ENCODE measurements at regions not wholly inside any gene's neighbourhood (a gene's known extent, or its start where the extent isn't known, plus 50 kb on each side); places are given as distances from the start of the nearest gene placed in this dataset.

DNA sequence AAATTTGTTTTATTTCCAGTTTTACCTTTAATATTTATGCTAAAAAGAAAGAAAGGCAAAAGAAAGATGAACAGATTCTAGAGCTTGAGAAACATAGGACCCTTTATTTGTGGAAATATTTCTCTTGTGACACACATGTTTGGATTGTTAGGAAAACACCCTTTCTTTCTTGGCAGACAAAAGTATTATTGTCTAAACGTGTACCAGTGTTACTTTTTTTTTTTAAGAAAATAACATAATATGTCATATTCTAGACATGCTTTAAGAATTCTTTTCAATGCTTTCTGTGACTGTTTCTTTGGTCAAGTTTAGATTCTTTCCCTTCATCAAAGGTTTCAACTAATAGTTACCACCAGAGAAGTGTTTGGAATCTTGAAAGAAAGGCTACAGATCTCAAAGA is 183.4 kb upstream of the CNR1 start:
- TF ChIP-seq, protein P1, sequence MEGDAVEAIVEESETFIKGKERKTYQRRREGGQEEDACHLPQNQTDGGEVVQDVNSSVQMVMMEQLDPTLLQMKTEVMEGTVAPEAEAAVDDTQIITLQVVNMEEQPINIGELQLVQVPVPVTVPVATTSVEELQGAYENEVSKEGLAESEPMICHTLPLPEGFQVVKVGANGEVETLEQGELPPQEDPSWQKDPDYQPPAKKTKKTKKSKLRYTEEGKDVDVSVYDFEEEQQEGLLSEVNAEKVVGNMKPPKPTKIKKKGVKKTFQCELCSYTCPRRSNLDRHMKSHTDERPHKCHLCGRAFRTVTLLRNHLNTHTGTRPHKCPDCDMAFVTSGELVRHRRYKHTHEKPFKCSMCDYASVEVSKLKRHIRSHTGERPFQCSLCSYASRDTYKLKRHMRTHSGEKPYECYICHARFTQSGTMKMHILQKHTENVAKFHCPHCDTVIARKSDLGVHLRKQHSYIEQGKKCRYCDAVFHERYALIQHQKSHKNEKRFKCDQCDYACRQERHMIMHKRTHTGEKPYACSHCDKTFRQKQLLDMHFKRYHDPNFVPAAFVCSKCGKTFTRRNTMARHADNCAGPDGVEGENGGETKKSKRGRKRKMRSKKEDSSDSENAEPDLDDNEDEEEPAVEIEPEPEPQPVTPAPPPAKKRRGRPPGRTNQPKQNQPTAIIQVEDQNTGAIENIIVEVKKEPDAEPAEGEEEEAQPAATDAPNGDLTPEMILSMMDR (conservative IDR thresholded peaks at IDR 0.05 in 1 of 2, IDR thresholded peaks at IDR 0.05 in 1 of 2; ENCODE audit: low read depth in 1 of 2, low read length in 2 of 2) = no peak
- TF ChIP-seq EZH2 (IDR thresholded peaks at IDR 0.05; ENCODE audit: low read length, missing control alignments) = no peak

All from fibroblast of lung (primary cell).